HCT116 (cell line): ENCODE measurements at regions not wholly inside any gene's neighbourhood (a gene's known extent, or its start where the extent isn't known, plus 50 kb on each side); places are given as distances from the start of the nearest gene placed in this dataset.

ENCODE experiments used
- ATAC-seq: fragments of 200-7000 bp; cut with Tn5 transposase; 2 replicates; pipeline ENCODE4 v1.9.1; 2020; ENCODE audit warnings: mild to moderate bottlenecking, moderate library complexity
- BruUV-seq: library from RNA; stranded (reverse); fragments of 400-500 nt; replicated peaks from 2 replicates; lab custom pipeline; 2021; lab: Mats Ljungman, UMichigan
- CTCF ChIA-PET: fragments of 300-600 bp; sonication (Branson Sonifier 250); formaldehyde crosslinking; loops from one replicate; lab custom pipeline; 2021; ENCODE audit warnings: antibody characterized with exemption; lab: Charles Lee
- POLR2A ChIA-PET: fragments of 300-600, 350-600 bp; sonication (Branson Sonifier 250); formaldehyde crosslinking; loops from one replicate; lab custom pipeline; 2021; ENCODE audit warnings: antibody characterized with exemption; lab: Charles Lee
- RAD21 ChIA-PET, 2 experiments: fragments of 300-600 bp; sonication (Branson Sonifier 250); formaldehyde crosslinking; loops; one replicate each; lab custom pipeline; 2023; ENCODE audit warnings: low total read pairs in 2 of 2; ENCODE audit not compliant: uncharacterized antibody in 2 of 2, unreplicated experiment in 2 of 2, low non-redundant PET in 1 of 2; lab: Charles Lee
- DNase-seq: peaks from one replicate; pipeline ENCODE4 v3.0.0-alpha.2; 2010; ENCODE audit warnings: low read depth, low spot score
- H2AFZ ChIP-seq: fragments of 200-600 bp; shearing (Covaris generic), sonication (generic); 2 replicates; pipeline ENCODE4 v1.6.1; 2017; ENCODE audit warnings: low read depth, mixed run types, mixed read lengths, antibody characterized with exemption, low read length; ENCODE audit not compliant: poor library complexity, severe bottlenecking
- H3K27ac ChIP-seq: 2 replicates; pipeline ENCODE4 v1.5.1; 2012; ENCODE audit warnings: low read depth, low read length
- H3K27me3 ChIP-seq: fragments of 200-600 bp; sonication (generic); 2 replicates; pipeline ENCODE4 v1.6.1; 2016; ENCODE audit warnings: mixed run types, low read length, mixed read lengths; ENCODE audit not compliant: insufficient read depth
- H3K36me3 ChIP-seq, 2 experiments: fragments of 200-500 bp in 1 of 2; fragments of 200-600 bp in 1 of 2; sonication (Bioruptor generic) in 1 of 2; sonication (generic) in 1 of 2; 2 replicates each; pipeline versions ENCODE4 v1.5.1 to v1.6.1; 2014 to 2016; ENCODE audit warnings: low read length in 2 of 2, inconsistent platforms in 1 of 2, mixed read lengths in 1 of 2, mixed run types in 1 of 2; ENCODE audit not compliant: insufficient read depth in 2 of 2, control insufficient read depth in 1 of 2
- H3K4me1 ChIP-seq, 2 experiments: fragments of 200-600 bp in 1 of 2; sonication (generic) in 1 of 2; 2 replicates each; pipeline versions ENCODE4 v1.5.1 to v1.6.1; 2012 to 2017; ENCODE audit warnings: low read length in 2 of 2, inconsistent platforms in 1 of 2, mild to moderate bottlenecking in 1 of 2, mixed read lengths in 1 of 2, mixed run types in 1 of 2, moderate library complexity in 1 of 2; ENCODE audit not compliant: insufficient read depth in 2 of 2, control insufficient read depth in 1 of 2
- H3K4me2 ChIP-seq: fragments of 200-600 bp; sonication (generic); 2 replicates; pipeline ENCODE4 v1.6.1; 2017; ENCODE audit warnings: mixed run types, low read length, mixed read lengths
- H3K4me3 ChIP-seq, 2 experiments: fragments of 200-600 bp in 1 of 2; sonication (generic) in 1 of 2; replicated peaks in 1 of 2; 2 replicates each; pipeline ENCODE4 v1.5.1; 2011 to 2016; ENCODE audit warnings: low read length in 2 of 2, control low read depth in 1 of 2, low read depth in 1 of 2, mild to moderate bottlenecking in 1 of 2, mixed read lengths in 1 of 2, mixed run types in 1 of 2
- H3K79me2 ChIP-seq: fragments of 200-600 bp; sonication (generic); 2 replicates; pipeline ENCODE4 v1.6.1; 2017; ENCODE audit warnings: mild to moderate bottlenecking, mixed run types, low read length, moderate library complexity, mixed read lengths; ENCODE audit not compliant: insufficient read depth
- H3K9ac ChIP-seq: fragments of 200-600 bp; sonication (generic); 2 replicates; pipeline ENCODE4 v1.6.1; 2016; ENCODE audit warnings: low read length, mixed read lengths
- H3K9me2 ChIP-seq: fragments of 200-600 bp; sonication (generic), shearing (Covaris generic); 2 replicates; pipeline ENCODE4 v1.6.1; 2017; ENCODE audit warnings: mixed run types, mild to moderate bottlenecking, moderate library complexity; ENCODE audit not compliant: insufficient read depth
- H3K9me3 ChIP-seq, 2 experiments: fragments of 200-500 bp in 1 of 2; fragments of 200-600 bp in 1 of 2; sonication (Bioruptor generic) in 1 of 2; sonication (generic) in 1 of 2; 2 replicates each; pipeline ENCODE4 v1.6.1; 2014 to 2017; ENCODE audit warnings: low read length in 2 of 2, mixed read lengths in 2 of 2, inconsistent platforms in 1 of 2, low read depth in 1 of 2, mild to moderate bottlenecking in 1 of 2, mixed run types in 1 of 2, moderate library complexity in 1 of 2; ENCODE audit not compliant: control insufficient read depth in 1 of 2, insufficient read depth in 1 of 2
- H4K20me1 ChIP-seq: fragments of 200-600 bp; sonication (generic), shearing (Covaris generic); 2 replicates; pipeline ENCODE4 v1.6.1; 2017; ENCODE audit warnings: mixed run types, mild to moderate bottlenecking, moderate library complexity; ENCODE audit not compliant: insufficient read depth
- CBX3 ChIP-seq: IDR thresholded peaks from 2 replicates; pipeline ENCODE4 v1.6.1; 2012; ENCODE audit warnings: low read depth
- CEBPB ChIP-seq: IDR thresholded peaks from 2 replicates; pipeline ENCODE4 v1.6.1; 2012; ENCODE audit warnings: low read depth
- ELF1 ChIP-seq: IDR thresholded peaks from 2 replicates; pipeline ENCODE4 v1.6.1; 2012; ENCODE audit warnings: low read depth, borderline replicate concordance
- EZH2phosphoT487 ChIP-seq: fragments of 200-600 bp; IDR thresholded peaks from 2 replicates; pipeline ENCODE4 v1.6.1; 2018; ENCODE audit warnings: antibody characterized with exemption, borderline replicate concordance
- FOSL1 ChIP-seq: IDR thresholded peaks from 2 replicates; pipeline ENCODE4 v1.6.1; 2012; ENCODE audit warnings: low read depth
- JUND ChIP-seq: IDR thresholded peaks from 2 replicates; pipeline ENCODE4 v1.6.1; 2012
- POLR2A ChIP-seq: IDR thresholded peaks from 2 replicates; pipeline ENCODE4 v1.7.0; 2011; ENCODE audit warnings: borderline replicate concordance; ENCODE audit not compliant: insufficient read depth, insufficient read length; ENCODE audit errors: extremely low read depth
- POLR2AphosphoS5 ChIP-seq: IDR thresholded peaks from 2 replicates; pipeline ENCODE4 v1.6.1; 2011; ENCODE audit warnings: mild to moderate bottlenecking, low read depth, low read length, moderate library complexity
- SIN3A ChIP-seq: IDR thresholded peaks from 2 replicates; pipeline ENCODE4 v1.6.1; 2012; ENCODE audit warnings: low read depth
- SP1 ChIP-seq: IDR thresholded peaks from 2 replicates; pipeline ENCODE4 v1.6.1; 2012; ENCODE audit warnings: low read depth
- SRF ChIP-seq: IDR thresholded peaks from 2 replicates; pipeline ENCODE4 v1.6.1; 2012; ENCODE audit warnings: low read depth
- TCF7L2 ChIP-seq: IDR thresholded peaks from 2 replicates; pipeline ENCODE4 v1.7.0; 2011; ENCODE audit warnings: borderline replicate concordance, inconsistent platforms; ENCODE audit not compliant: insufficient read depth, insufficient read length; ENCODE audit errors: extremely low read depth
- ZFX ChIP-seq: fragments of 450-650 bp; IDR thresholded peaks from 2 replicates; pipeline ENCODE4 v1.6.1; 2017
- ZNF274 ChIP-seq: fragments of 200-500 bp; sonication (Bioruptor generic); IDR thresholded peaks from 2 replicates; pipeline ENCODE4 v1.6.1; 2014; ENCODE audit warnings: mild to moderate bottlenecking, low read depth, low read length, inconsistent platforms
- intact Hi-C: fragments of 100-400 bp; cut with micrococcal nuclease; formaldehyde crosslinking; loops from 2 replicates; pipeline ENCODE4 v1.10.0; 2022
- TF ChIP-seq, protein P1 (sequence below): IDR thresholded peaks from 2 replicates; pipeline ENCODE4 v1.6.1; 2012
- TF ChIP-seq, protein P2 (sequence below): IDR thresholded peaks from 2 replicates; pipeline ENCODE4 v1.6.1; 2012; ENCODE audit warnings: low read depth

DNA sequence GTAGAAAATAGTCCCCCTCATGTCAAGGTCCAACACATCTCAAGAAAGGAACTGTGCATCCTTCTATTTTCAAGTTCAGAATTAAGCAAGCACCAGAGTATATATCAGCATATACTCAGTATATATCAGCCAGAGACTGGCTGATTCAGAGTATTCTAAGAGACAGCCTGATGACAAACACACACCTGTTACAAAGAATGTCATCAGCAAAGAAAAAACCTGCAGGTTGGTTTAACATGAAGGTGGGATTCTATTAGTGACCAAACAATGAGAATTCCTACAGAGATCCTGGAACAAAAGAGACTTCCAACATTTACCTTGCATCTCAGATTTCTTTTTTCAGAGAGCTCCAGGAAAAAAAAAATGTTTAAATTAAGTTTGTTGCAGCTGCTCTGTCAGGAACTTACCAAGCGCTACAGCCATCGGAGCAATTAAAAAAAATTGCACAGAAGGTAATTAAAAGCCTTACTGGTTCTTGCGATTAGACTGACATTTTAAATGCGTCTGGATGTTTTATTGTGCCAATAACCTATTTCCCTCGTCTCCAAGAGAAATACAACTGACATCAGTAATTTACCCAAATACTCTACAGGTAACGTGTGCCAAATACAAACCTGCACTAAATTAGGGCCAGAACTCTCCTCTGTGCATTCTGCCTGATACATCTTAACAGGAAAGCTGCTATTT, 218.1 kb downstream of the HNMT start:
- H3K4me3 ChIP-seq, result no peak overlapping the region
- no peaks in the 10 kb centered on the region for H3K9me2 ChIP-seq
- no peak overlapping the region for H3K4me2 ChIP-seq
- no peak overlapping the region for H3K27ac ChIP-seq
- ChIA-PET CTCF (no interaction called here), RAD21 (no interaction called here), POLR2A (no interaction called here)
- no peak overlapping the region for H2AFZ ChIP-seq
- H3K36me3 ChIP-seq, result no peaks in the 10 kb centered on the region
- intact Hi-C loops, result no loop called here
- TF ChIP-seq EZH2phosphoT487 (no peak), POLR2A (no peak), JUND (no peak), SRF (no peak), TCF7L2 (no peak), CBX3 (no peak), FOSL1 (no peak), ZFX (no peak), SP1 (no peak)
- no peaks in the 10 kb centered on the region for H3K4me1 ChIP-seq
- H3K9ac ChIP-seq, result no peak overlapping the region
- H3K79me2 ChIP-seq, result no peaks in the 10 kb centered on the region
- BruUV-seq, result no TSS peak
- no peaks in the 10 kb centered on the region for H3K27me3 ChIP-seq
- no peak for ATAC-seq
- H3K9me3 ChIP-seq, result no peaks in the 10 kb centered on the region
- H4K20me1 ChIP-seq, result no peaks in the 10 kb centered on the region
- no peak for DNase-seq

DNA sequence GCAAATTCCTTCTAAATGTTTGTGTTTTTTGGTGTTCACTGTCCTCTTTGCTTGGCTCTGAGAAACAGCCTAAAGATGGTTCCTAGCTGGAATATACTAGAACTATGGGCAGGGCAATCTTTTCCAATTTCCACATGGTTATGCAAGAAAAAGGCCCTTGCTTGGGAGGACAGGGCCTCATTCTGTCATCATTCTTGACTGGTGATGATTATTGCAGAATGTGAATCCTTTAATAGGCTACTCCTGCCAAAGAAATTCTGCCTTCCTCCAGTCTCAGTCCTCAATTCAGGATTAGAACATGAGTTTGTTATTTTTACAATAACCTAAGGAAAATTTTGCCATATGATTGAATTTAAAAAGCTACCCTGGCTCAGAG, 218.7 kb downstream of the HNMT start:
- ATAC-seq (no peak), DNase-seq (no peak)
- POLR2A ChIA-PET, result no interaction called here
- no peak overlapping the region for H2AFZ ChIP-seq
- BruUV-seq, result no TSS peak
- no peaks in the 10 kb centered on the region for H3K4me1 ChIP-seq
- H3K9me2 ChIP-seq, result no peaks in the 10 kb centered on the region
- CTCF ChIA-PET, result no interaction called here
- H3K27ac ChIP-seq, result no peak overlapping the region
- no peak overlapping the region for H3K4me3 ChIP-seq
- no peaks in the 10 kb centered on the region for H4K20me1 ChIP-seq
- no peak overlapping the region for H3K4me2 ChIP-seq
- intact Hi-C loops, result no loop called here
- H3K9me3 ChIP-seq, result no peaks in the 10 kb centered on the region
- RAD21 ChIA-PET, result no interaction called here
- H3K36me3 ChIP-seq, result no peaks in the 10 kb centered on the region
- no peak overlapping the region for H3K9ac ChIP-seq
- H3K27me3 ChIP-seq, result no peaks in the 10 kb centered on the region
- H3K79me2 ChIP-seq, result no peaks in the 10 kb centered on the region
- TF ChIP-seq SIN3A (no peak), ZNF274 (no peak), ZFX (no peak), TCF7L2 (no peak), FOSL1 (no peak), POLR2AphosphoS5 (no peak), SRF (no peak), CEBPB (no peak), EZH2phosphoT487 (no peak), ELF1 (no peak), CBX3 (no peak), JUND (no peak)
- TF ChIP-seq, protein P1, sequence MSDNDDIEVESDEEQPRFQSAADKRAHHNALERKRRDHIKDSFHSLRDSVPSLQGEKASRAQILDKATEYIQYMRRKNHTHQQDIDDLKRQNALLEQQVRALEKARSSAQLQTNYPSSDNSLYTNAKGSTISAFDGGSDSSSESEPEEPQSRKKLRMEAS, result no peak
- TF ChIP-seq, protein P2, sequence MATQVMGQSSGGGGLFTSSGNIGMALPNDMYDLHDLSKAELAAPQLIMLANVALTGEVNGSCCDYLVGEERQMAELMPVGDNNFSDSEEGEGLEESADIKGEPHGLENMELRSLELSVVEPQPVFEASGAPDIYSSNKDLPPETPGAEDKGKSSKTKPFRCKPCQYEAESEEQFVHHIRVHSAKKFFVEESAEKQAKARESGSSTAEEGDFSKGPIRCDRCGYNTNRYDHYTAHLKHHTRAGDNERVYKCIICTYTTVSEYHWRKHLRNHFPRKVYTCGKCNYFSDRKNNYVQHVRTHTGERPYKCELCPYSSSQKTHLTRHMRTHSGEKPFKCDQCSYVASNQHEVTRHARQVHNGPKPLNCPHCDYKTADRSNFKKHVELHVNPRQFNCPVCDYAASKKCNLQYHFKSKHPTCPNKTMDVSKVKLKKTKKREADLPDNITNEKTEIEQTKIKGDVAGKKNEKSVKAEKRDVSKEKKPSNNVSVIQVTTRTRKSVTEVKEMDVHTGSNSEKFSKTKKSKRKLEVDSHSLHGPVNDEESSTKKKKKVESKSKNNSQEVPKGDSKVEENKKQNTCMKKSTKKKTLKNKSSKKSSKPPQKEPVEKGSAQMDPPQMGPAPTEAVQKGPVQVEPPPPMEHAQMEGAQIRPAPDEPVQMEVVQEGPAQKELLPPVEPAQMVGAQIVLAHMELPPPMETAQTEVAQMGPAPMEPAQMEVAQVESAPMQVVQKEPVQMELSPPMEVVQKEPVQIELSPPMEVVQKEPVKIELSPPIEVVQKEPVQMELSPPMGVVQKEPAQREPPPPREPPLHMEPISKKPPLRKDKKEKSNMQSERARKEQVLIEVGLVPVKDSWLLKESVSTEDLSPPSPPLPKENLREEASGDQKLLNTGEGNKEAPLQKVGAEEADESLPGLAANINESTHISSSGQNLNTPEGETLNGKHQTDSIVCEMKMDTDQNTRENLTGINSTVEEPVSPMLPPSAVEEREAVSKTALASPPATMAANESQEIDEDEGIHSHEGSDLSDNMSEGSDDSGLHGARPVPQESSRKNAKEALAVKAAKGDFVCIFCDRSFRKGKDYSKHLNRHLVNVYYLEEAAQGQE, result no peak
